Suprapubic skin (tissue), 4 donors: ENCODE measurements at regions not wholly inside any gene's neighbourhood (a gene's known extent, or its start where the extent isn't known, plus 50 kb on each side); places are given as distances from the start of the nearest gene placed in this dataset.

Experiments
- CTCF ChIP-seq, 2 donors: fragments of 200-600 bp in 1 of 2; fragments of 450-650 bp in 1 of 2; sonication (generic) in 1 of 2; IDR thresholded peaks; one replicate each; pipeline ENCODE4 v1.5.1; 2016 to 2019; ENCODE audit warnings: antibody characterized with exemption in 2 of 2, mild to moderate bottlenecking in 1 of 2, moderate library complexity in 1 of 2
- POLR2A ChIP-seq, 2 donors: fragments of 450-650 bp; IDR thresholded peaks; one replicate each; pipeline ENCODE4 v1.6.1; 2017; ENCODE audit warnings: antibody characterized with exemption in 2 of 2, mild to moderate bottlenecking in 2 of 2, moderate library complexity in 2 of 2
- POLR2AphosphoS5 ChIP-seq, 3 donors: sonication (generic); formaldehyde crosslinking; IDR thresholded peaks; one replicate each; pipeline ENCODE4 v1.6.1; 2017; ENCODE audit warnings: antibody characterized with exemption in 3 of 3

- TF ChIP-seq CTCF (IDR thresholded peaks at IDR 0.05) = no peak
- no peak for TF ChIP-seq POLR2A (IDR thresholded peaks at IDR 0.05)
- TF ChIP-seq POLR2AphosphoS5 (IDR thresholded peaks at IDR 0.05) = no peak
Measured at GRCh38 chr12:132388379-132389015, 59.1 kb upstream of the GALNT9 start.
